ENCODE measurements at regions not wholly inside any gene's neighbourhood (a gene's known extent, or its start where the extent isn't known, plus 50 kb on each side); places are given as distances from the start of the nearest gene placed in this dataset.

DNA sequence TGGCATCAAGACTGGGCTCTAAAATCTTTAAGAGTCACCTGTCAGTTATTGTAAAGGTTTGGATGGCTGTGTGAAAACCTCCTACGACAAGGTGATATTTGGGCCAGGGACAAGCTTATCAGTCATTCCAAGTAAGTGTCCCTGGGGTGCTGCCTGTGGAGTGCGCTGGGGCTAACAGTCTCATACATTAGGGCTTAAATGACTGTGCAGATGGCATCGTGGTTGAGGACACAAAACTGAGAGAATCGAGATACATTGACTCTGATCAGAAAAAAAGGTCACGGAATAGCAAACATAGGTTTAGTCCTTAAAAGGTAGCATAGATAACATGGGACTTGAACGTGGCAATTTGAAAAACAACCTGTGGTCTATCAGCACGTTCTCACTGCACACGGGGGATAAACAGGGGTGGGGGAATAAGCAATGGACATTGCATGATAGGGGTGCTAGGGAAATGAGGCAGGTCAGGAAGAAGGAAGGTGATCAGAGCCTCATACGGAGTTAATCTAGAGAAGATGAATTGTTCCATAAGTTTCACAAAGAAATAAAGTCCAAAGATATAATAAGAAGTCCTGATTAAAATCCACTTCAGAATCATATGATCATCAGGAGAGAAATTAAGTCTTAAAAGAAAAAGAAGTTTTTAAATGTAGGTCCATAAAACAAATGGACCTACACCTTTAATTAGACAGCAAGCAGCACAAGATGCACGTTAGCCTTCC is 100.3 kb downstream of the DAD1 start (continued):
- TF ChIP-seq ETV6 (conservative IDR thresholded peaks at IDR 0.05 in 1 of 2, IDR thresholded peaks at IDR 0.05 in 1 of 2; ENCODE audit: borderline replicate concordance in 1 of 2, low read depth in 1 of 2), result peak in 1 of 2 experiments; percentile 71; a peak in 1 of 4 replicates
- peak; percentile 54; the same call in 1 of the 2 replicates for TF ChIP-seq SMAD5 (IDR thresholded peaks at IDR 0.05; ENCODE audit: low read depth)
- no peak for TF ChIP-seq ZBTB4 (CRISPR knock-in tag; IDR thresholded peaks at IDR 0.05)
- peak; percentile 76 for TF ChIP-seq NR2F1 (conservative IDR thresholded peaks at IDR 0.05)
- TF ChIP-seq, protein P1, sequence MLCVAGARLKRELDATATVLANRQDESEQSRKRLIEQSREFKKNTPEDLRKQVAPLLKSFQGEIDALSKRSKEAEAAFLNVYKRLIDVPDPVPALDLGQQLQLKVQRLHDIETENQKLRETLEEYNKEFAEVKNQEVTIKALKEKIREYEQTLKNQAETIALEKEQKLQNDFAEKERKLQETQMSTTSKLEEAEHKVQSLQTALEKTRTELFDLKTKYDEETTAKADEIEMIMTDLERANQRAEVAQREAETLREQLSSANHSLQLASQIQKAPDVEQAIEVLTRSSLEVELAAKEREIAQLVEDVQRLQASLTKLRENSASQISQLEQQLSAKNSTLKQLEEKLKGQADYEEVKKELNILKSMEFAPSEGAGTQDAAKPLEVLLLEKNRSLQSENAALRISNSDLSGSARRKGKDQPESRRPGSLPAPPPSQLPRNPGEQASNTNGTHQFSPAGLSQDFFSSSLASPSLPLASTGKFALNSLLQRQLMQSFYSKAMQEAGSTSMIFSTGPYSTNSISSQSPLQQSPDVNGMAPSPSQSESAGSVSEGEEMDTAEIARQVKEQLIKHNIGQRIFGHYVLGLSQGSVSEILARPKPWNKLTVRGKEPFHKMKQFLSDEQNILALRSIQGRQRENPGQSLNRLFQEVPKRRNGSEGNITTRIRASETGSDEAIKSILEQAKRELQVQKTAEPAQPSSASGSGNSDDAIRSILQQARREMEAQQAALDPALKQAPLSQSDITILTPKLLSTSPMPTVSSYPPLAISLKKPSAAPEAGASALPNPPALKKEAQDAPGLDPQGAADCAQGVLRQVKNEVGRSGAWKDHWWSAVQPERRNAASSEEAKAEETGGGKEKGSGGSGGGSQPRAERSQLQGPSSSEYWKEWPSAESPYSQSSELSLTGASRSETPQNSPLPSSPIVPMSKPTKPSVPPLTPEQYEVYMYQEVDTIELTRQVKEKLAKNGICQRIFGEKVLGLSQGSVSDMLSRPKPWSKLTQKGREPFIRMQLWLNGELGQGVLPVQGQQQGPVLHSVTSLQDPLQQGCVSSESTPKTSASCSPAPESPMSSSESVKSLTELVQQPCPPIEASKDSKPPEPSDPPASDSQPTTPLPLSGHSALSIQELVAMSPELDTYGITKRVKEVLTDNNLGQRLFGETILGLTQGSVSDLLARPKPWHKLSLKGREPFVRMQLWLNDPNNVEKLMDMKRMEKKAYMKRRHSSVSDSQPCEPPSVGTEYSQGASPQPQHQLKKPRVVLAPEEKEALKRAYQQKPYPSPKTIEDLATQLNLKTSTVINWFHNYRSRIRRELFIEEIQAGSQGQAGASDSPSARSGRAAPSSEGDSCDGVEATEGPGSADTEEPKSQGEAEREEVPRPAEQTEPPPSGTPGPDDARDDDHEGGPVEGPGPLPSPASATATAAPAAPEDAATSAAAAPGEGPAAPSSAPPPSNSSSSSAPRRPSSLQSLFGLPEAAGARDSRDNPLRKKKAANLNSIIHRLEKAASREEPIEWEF (IDR thresholded peaks at IDR 0.05; ENCODE audit: insufficient replicate concordance, low read depth, low read length), result peak; percentile 97
- no peak for TF ChIP-seq ZSCAN29 (IDR thresholded peaks at IDR 0.05)
- TF ChIP-seq EED (IDR thresholded peaks at IDR 0.05; ENCODE audit: low read depth), result peak; percentile 94
- no peak for TF ChIP-seq ATF3 (IDR thresholded peaks at IDR 0.05; ENCODE audit: borderline replicate concordance, extremely low read depth, low read depth, low read length)
- TF ChIP-seq, protein P2, sequence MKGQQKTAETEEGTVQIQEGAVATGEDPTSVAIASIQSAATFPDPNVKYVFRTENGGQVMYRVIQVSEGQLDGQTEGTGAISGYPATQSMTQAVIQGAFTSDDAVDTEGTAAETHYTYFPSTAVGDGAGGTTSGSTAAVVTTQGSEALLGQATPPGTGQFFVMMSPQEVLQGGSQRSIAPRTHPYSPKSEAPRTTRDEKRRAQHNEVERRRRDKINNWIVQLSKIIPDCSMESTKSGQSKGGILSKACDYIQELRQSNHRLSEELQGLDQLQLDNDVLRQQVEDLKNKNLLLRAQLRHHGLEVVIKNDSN (IDR thresholded peaks at IDR 0.05; ENCODE audit: borderline replicate concordance, extremely low read length, insufficient read depth, low read depth, low read length), result no peak
- TF ChIP-seq ZNF384 (IDR thresholded peaks at IDR 0.05; ENCODE audit: borderline replicate concordance, low read depth, low read length), result peak; percentile 63; the same call in 1 of the 2 replicates
- peak; percentile 53; the same call in 1 of the 2 replicates for TF ChIP-seq TAF1 (IDR thresholded peaks at IDR 0.05; ENCODE audit: borderline replicate concordance, low read depth, low read length)
- no peak for TF ChIP-seq RUNX3 (IDR thresholded peaks at IDR 0.05; ENCODE audit: low read length)
- no peak for TF ChIP-seq POLR2AphosphoS2 (IDR thresholded peaks at IDR 0.05; ENCODE audit: low read depth, low read length)
- peak; percentile 85 for TF ChIP-seq IKZF1 (conservative IDR thresholded peaks at IDR 0.05)
- TF ChIP-seq, protein P3, sequence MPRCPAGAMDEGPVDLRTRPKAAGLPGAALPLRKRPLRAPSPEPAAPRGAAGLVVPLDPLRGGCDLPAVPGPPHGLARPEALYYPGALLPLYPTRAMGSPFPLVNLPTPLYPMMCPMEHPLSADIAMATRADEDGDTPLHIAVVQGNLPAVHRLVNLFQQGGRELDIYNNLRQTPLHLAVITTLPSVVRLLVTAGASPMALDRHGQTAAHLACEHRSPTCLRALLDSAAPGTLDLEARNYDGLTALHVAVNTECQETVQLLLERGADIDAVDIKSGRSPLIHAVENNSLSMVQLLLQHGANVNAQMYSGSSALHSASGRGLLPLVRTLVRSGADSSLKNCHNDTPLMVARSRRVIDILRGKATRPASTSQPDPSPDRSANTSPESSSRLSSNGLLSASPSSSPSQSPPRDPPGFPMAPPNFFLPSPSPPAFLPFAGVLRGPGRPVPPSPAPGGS (IDR thresholded peaks at IDR 0.05; ENCODE audit: borderline replicate concordance, insufficient read depth, low read depth, low read length, poor library complexity, severe bottlenecking), result peak; percentile 98
- no peak for TF ChIP-seq KAT2A (conservative IDR thresholded peaks at IDR 0.05; ENCODE audit: control insufficient read depth, low read depth, low read length)
- TF ChIP-seq EZH2 (IDR thresholded peaks at IDR 0.05; ENCODE audit: borderline replicate concordance, control insufficient read depth, low read depth, low read length), result no peak
